SU-DHL-6 (cell line): ENCODE measurements at regions not wholly inside any gene's neighbourhood (a gene's known extent, or its start where the extent isn't known, plus 50 kb on each side); places are given as distances from the start of the nearest gene placed in this dataset.

ENCODE experiments used
- H2AFZ ChIP-seq: fragments of 200-600 bp; sonication (generic); 2 replicates; pipeline ENCODE4 v1.6.1; 2014; ENCODE audit warnings: low read depth, mild to moderate bottlenecking, moderate library complexity, mixed read lengths, antibody characterized with exemption, low read length; ENCODE audit not compliant: severe bottlenecking
- H3F3A ChIP-seq: fragments of 200-600 bp; shearing (Covaris generic); 2 replicates; pipeline ENCODE4 v1.6.0; 2016; ENCODE audit warnings: antibody characterized with exemption, mild to moderate bottlenecking; ENCODE audit not compliant: insufficient read depth
- H3K27ac ChIP-seq: fragments of 200-600 bp; sonication (generic); 2 replicates; pipeline ENCODE4 v1.5.1; 2016; ENCODE audit warnings: low read depth, mild to moderate bottlenecking, low read length, moderate library complexity, mixed read lengths
- H3K27me3 ChIP-seq: fragments of 200-600 bp; sonication (generic), shearing (Covaris generic); 2 replicates; pipeline ENCODE4 v1.6.0; 2014; ENCODE audit warnings: mild to moderate bottlenecking, low read length
- H3K36me3 ChIP-seq: fragments of 200-600 bp; sonication (generic); 2 replicates; pipeline ENCODE4 v1.6.1; 2014; ENCODE audit warnings: mild to moderate bottlenecking, low read length, mixed read lengths
- H3K4me2 ChIP-seq: fragments of 300-600, 200-600 bp; shearing (Covaris generic), sonication (generic); 2 replicates; pipeline ENCODE4 v1.6.0; 2014; ENCODE audit warnings: low read length, low read depth, mild to moderate bottlenecking; ENCODE audit not compliant: poor library complexity, severe bottlenecking
- H3K4me3 ChIP-seq: fragments of 200-600 bp; sonication (generic); 2 replicates; pipeline ENCODE4 v1.5.1; 2014; ENCODE audit warnings: antibody characterized with exemption, low read length, mild to moderate bottlenecking, mixed read lengths; ENCODE audit not compliant: insufficient read depth, poor library complexity, severe bottlenecking
- H3K79me2 ChIP-seq: fragments of 200-600 bp; sonication (generic); 2 replicates; pipeline ENCODE4 v1.6.1; 2014; ENCODE audit warnings: mild to moderate bottlenecking, low read length, moderate library complexity; ENCODE audit not compliant: insufficient read depth
- H3K9ac ChIP-seq: fragments of 200-600 bp; sonication (generic); 2 replicates; pipeline ENCODE4 v1.7.0; 2014; ENCODE audit warnings: mild to moderate bottlenecking, low read length
- H3K9me2 ChIP-seq: fragments of 200-600 bp; sonication (generic); replicated peaks from 2 replicates; pipeline ENCODE4 v1.6.1; 2014; ENCODE audit warnings: low read length; ENCODE audit not compliant: insufficient read depth
- H3K9me3 ChIP-seq: fragments of 200-600 bp; sonication (generic); 2 replicates; pipeline ENCODE4 v1.6.1; 2014; ENCODE audit warnings: low read length, mixed read lengths; ENCODE audit not compliant: insufficient read depth
- H4K20me1 ChIP-seq: fragments of 200-600 bp; sonication (generic); 2 replicates; pipeline ENCODE4 v1.6.1; 2014; ENCODE audit warnings: low read depth, mild to moderate bottlenecking, antibody characterized with exemption, low read length, moderate library complexity, mixed read lengths
- EZH2phosphoT487 ChIP-seq: fragments of 200-600 bp; sonication (generic), shearing (Covaris generic); conservative IDR thresholded peaks from 2 replicates; pipeline ENCODE4 v1.6.1; 2018; ENCODE audit warnings: mild to moderate bottlenecking, antibody characterized with exemption, low read length, moderate library complexity, mixed read lengths
- TF ChIP-seq, protein P1 (sequence below): fragments of 200-600 bp; sonication (generic); IDR thresholded peaks from one replicate; pipeline ENCODE4 v1.5.1; 2017; ENCODE audit warnings: antibody characterized with exemption, mild to moderate bottlenecking, low read length, moderate library complexity; ENCODE audit not compliant: insufficient read depth, poor library complexity, severe bottlenecking

DNA sequence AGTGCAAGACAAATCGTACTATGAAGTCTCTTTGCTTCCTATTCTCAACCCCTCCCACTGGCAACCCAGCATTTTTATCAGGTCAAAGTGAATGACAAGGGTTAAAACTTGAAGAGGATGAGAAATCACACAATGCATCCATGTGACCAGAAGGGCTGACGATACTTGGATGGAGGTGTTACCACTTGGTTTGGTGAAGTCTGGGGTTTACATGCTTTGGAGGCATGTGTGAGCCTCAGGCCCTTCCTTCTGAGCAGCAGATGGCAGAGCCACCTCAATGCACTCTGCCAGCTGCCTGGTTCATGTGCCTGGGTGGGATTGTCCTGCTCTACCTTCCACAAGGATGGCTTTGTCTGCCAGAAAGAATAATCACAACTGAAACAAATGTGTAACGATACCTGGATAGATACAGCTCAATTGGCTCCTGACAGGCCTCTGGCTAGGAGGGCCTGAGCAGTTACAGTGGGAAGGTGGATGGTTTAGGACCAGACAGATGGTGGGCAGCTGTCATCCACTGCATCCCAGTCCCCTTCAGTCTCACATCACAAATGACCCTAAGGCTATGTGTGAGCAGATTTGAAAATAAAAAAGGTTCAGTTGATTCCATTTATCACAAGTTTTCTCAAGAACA, 51.5 kb upstream of the CNIH3 start:
- H3K36me3 ChIP-seq: no peaks in the 10 kb centered on the region
- H3K4me2 ChIP-seq: no peak overlapping the region
- no peaks in the 10 kb centered on the region for H3K27me3 ChIP-seq
- H2AFZ ChIP-seq: no peak overlapping the region
- TF ChIP-seq, protein P1, sequence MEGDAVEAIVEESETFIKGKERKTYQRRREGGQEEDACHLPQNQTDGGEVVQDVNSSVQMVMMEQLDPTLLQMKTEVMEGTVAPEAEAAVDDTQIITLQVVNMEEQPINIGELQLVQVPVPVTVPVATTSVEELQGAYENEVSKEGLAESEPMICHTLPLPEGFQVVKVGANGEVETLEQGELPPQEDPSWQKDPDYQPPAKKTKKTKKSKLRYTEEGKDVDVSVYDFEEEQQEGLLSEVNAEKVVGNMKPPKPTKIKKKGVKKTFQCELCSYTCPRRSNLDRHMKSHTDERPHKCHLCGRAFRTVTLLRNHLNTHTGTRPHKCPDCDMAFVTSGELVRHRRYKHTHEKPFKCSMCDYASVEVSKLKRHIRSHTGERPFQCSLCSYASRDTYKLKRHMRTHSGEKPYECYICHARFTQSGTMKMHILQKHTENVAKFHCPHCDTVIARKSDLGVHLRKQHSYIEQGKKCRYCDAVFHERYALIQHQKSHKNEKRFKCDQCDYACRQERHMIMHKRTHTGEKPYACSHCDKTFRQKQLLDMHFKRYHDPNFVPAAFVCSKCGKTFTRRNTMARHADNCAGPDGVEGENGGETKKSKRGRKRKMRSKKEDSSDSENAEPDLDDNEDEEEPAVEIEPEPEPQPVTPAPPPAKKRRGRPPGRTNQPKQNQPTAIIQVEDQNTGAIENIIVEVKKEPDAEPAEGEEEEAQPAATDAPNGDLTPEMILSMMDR: no peak
- no peak for TF ChIP-seq EZH2phosphoT487
- H4K20me1 ChIP-seq: no peaks in the 10 kb centered on the region
- H3K4me3 ChIP-seq: no peak overlapping the region
- no peaks in the 10 kb centered on the region for H3K9me2 ChIP-seq
- no peak overlapping the region for H3K27ac ChIP-seq
- H3K9ac ChIP-seq: no peak overlapping the region
- no peaks in the 10 kb centered on the region for H3K79me2 ChIP-seq
- H3K9me3 ChIP-seq: no peaks in the 10 kb centered on the region
- H3F3A ChIP-seq: no peaks in the 10 kb centered on the region

DNA sequence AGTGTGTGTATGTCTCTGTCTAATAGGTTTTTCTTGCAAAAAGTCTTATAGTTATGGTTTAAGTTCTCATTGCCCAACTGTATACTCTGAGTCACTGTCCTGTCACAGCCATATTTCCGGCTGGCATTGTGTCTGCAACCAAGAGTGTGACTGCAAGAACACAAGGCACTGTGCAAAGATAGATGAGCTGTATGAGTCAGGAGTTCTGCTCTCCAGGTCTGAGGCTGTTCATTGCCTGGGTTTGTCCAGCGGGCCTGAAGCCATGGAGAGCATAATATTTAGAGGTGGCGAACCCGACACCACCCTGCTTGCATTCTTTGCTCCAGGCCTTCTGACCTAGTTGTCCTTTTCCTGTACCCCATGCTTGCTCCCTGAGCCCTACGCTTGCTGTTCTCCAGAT, 50.9 kb upstream of the CNIH3 start:
- H2AFZ ChIP-seq: no peak overlapping the region
- H3K4me2 ChIP-seq: no peak overlapping the region
- H3F3A ChIP-seq: no peaks in the 10 kb centered on the region
- H3K9me3 ChIP-seq: no peaks in the 10 kb centered on the region
- no peaks in the 10 kb centered on the region for H3K27me3 ChIP-seq
- no peak for TF ChIP-seq EZH2phosphoT487
- TF ChIP-seq, protein P1: no peak
- no peak overlapping the region for H3K4me3 ChIP-seq
- H3K9ac ChIP-seq: no peak overlapping the region
- H3K27ac ChIP-seq: no peak overlapping the region
- no peaks in the 10 kb centered on the region for H4K20me1 ChIP-seq
- no peaks in the 10 kb centered on the region for H3K36me3 ChIP-seq
- no peaks in the 10 kb centered on the region for H3K9me2 ChIP-seq
- H3K79me2 ChIP-seq: no peaks in the 10 kb centered on the region

DNA sequence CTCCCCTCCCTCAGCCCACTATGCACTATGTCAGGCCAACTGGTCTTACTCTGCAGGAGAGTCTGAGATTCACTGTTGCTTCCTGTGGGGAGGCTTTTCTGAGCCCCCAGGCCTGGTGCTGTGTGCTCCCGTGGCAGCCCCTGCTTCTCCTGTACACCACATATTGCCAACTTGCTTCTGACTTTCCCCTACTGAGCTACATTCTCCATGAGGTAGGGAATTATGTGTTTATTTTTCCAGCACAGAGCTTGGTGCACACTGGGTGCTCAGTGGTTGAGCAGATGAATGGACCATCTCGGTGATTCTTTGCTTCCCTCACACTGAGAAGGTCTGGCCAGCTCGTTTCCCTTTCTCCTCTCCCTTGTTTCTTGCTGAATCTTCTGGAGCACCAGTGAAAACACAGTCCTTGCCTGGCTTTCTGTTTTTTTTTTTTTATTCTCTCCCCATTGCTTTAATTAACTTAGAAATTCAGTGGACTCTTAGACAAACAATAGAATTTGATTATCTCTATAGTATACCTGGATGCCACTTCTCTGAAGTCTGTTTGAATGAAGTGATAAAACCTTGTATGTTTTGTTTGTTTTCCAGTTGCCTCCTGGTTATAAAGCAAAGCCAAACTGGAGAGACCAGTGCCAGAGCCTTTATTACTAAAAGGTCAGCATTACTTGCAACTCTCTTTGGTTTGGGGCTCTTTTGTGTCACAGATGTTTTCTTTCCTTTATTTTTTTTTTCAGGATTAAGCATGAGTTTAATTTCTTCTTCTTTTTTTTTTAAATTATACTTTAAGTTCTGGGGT, 50.3 kb upstream of the CNIH3 start:
- Histone ChIP-seq H2AFZ (no peak overlapping the region), H3F3A (no peaks in the 10 kb centered on the region), H3K9ac (no peak overlapping the region), H3K27me3 (no peaks in the 10 kb centered on the region), H3K27ac (no peak overlapping the region), H3K9me3 (no peaks in the 10 kb centered on the region), H3K36me3 (no peaks in the 10 kb centered on the region), H3K79me2 (no peaks in the 10 kb centered on the region), H3K4me3 (no peak overlapping the region), H3K4me2 (no peak overlapping the region), H3K9me2 (no peaks in the 10 kb centered on the region), H4K20me1 (no peaks in the 10 kb centered on the region)
- TF ChIP-seq EZH2phosphoT487: no peak
- TF ChIP-seq, protein P1: no peak
